ENCODE measurements at regions not wholly inside any gene's neighbourhood (a gene's known extent, or its start where the extent isn't known, plus 50 kb on each side); places are given as distances from the start of the nearest gene placed in this dataset.
"Not testable (repeated sequence)": the region's sequence is repeated elsewhere in the genome, so short reads cannot be mapped to it uniquely, and the experiment has no call there.

DNA sequence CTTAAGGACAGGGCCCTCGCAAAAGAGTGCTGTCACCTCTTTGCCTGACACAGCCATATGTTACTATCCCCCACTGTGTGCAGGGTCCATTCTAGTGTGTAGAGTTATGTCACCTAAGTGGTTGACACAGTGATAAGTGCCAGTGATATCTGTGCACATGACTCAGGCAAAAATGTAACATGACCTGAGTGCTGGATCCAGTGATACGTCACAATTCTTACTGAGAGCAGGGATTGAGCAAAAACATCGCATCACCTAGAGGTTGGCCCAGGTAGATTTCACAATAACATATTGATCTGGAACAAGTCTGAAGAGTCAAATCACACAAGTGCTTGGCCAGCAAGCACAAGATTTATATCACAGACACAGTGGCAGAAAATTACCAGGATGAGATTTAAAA is 100.5 kb upstream of the BPY2B start:
- not testable (repeated sequence) for DNase-seq, H3K4me1 Mint-ChIP-seq, H3K27me3 Mint-ChIP-seq, H3K9me3 Mint-ChIP-seq, ATAC-seq, H3K27ac Mint-ChIP-seq, H3K4me3 Mint-ChIP-seq

- H3K4me1 Mint-ChIP-seq, H3K9me3 Mint-ChIP-seq, H3K4me3 Mint-ChIP-seq, H3K27ac Mint-ChIP-seq, H3K27me3 Mint-ChIP-seq, DNase-seq: not testable (repeated sequence)
- peak; percentile 94 for ATAC-seq
Measured at GRCh38 chrY:24521686-24522085, 96.1 kb upstream of the BPY2B start.

DNA sequence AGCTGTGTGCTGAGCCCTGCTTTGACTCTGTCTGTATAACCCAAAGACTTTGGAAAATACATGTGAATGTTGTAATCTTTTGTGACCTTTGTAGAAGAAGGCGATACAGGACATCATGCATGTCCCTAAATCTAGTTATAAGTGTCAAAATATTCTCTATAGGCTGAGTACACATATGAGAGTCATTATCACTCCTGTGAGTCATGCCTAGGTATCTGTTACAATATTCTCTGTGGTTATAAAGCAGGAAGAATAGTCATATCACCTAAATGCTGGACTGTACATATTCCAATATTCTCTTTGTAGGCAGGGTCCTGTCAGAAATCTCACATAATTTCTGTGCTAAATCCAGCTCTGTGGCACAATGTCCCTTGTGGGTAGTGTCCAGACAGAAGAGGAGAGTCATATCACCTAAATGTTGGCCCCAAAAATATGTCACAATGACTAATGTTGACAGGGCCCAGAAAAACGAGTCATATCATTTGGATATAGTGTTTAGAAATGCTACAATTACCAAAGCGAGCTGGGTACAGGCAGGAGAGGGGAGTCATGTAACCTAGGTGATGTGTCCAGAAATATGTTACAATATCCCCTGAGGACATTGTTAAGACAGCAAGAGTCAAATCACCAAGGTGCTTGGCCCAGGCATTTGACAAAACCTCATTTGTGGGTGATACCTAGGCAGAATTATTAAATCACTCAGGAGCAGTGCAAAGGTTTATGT is 80.4 kb upstream of the BPY2B start:
- H3K4me1 Mint-ChIP-seq = not testable (repeated sequence)
- ATAC-seq = peak; percentile 81

DNA sequence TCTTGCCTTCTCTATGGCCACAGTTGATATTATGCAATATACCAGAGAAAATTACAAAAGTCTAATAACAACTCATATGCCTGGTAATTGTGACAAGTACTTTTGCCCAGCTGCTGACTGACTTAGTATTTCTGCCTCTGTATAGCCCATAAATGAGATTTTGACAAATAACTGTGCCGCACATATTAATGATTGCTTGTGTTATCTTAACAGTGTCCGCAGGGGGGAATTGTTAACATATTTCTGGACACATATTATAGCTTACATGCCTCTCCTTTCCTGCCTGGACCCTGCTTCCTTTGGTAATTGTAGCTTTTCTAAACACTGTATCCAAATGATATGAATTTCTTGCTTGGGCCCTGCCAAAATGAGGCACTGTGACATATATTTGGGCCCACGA is 69.0 kb upstream of the BPY2B start:
- H3K27me3 Mint-ChIP-seq, H3K27ac Mint-ChIP-seq, ATAC-seq, DNase-seq, H3K4me1 Mint-ChIP-seq, H3K4me3 Mint-ChIP-seq, H3K9me3 Mint-ChIP-seq: not testable (repeated sequence)

More for the DNA sequence above, 80.4 kb upstream of the BPY2B start:
- not testable (repeated sequence) for H3K27me3 Mint-ChIP-seq, H3K27ac Mint-ChIP-seq, H3K9me3 Mint-ChIP-seq, DNase-seq, H3K4me3 Mint-ChIP-seq

GRCh38 chrY:24561422-24561821 is 56.4 kb upstream of the BPY2B start:
- H3K27me3 Mint-ChIP-seq, ATAC-seq, H3K9me3 Mint-ChIP-seq, DNase-seq, H3K27ac Mint-ChIP-seq, H3K4me3 Mint-ChIP-seq, H3K4me1 Mint-ChIP-seq: not testable (repeated sequence)
